Lung microvascular endothelial cell (primary cell): ENCODE measurements at regions not wholly inside any gene's neighbourhood (a gene's known extent, or its start where the extent isn't known, plus 50 kb on each side); places are given as distances from the start of the nearest gene placed in this dataset.

ENCODE experiments used
- DNase-seq, 2 donors: peaks; one replicate each; pipeline versions ENCODE4 v3.0.0 to v3.0.0-alpha.2; 2010; ENCODE audit warnings: low read depth in 2 of 2

DNA sequence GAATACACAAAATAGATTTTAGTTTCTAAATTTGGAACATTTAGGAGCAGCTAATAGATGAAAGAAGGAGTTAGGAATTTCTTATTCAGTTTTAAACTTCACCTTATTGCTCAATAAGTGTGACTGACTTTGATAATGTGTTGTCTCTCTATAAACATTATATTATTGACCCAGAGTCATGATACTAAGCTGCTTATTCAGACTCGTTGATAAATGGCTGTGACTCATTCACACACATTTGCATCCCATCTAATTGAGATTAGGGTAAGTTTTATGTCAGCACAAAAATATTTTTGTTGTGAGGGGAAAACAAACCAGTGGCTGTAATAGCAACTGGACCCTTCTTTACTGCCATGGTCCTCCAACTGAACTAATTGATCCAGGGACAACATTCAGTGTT is 137.6 kb downstream of the GOLIM4 start:
- DNase-seq: no peak

DNA sequence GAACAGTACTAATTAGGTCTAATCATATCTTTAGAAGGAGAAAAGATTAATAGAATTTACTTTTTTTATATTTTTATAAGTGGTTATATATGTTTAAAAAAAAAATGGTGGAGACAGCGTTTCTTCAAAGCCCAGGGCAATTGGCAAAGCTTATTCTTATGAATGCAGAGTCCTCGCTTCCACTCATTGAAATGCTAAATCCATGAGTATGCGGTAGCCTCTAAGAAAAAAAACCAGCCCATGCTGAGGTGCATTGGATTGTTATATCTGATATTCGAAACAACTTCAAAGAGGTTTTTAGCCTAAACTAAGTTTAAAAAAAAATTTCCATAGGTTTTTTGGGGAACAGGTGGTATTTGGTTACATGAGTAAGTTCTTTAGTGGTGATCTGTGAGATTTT is 142.8 kb downstream of the GOLIM4 start:
- no peak for DNase-seq

GRCh38 chr3:167950212-167950611 is 145.5 kb downstream of the GOLIM4 start:
- no peak for DNase-seq

DNA sequence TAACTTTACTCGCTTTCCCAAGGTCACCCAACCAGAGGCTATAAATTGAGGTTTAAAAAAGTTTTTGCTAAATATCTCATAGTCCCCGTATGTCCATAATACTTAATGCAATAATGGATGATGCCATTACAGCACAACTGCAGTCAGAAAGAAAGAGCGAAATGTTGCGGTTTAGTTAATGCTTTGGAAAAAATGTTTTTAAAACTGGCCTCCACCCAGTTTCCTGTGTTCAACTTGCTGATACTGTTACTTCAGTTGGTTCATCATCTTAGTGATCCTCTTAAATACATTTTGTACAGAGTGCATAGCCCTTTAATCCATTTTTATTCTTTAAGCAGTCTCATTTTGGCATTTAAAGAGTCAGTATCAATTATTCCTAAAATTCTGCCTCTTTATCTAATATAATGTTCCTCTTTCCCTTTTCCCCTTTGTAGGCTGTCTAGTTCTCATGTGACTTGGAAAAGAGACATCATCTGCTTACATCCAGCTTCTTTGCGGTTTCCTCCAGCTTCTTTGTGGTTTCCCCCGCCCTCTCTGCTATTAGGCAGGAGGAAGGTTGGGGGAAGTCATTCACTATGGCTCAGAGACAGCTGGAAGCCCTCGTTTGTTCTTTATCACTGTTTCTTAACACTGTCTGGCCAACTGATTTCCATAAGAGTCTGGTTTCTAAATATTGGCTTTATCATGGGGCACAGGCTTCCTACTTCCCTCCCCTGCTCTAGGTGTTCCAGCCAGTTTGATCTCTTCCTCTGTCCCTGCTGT is 154.3 kb downstream of the GOLIM4 start:
- DNase-seq: peak in 1 of 2 donors; percentile 88

GRCh38 chr3:167940241-167940640 is 155.5 kb downstream of the GOLIM4 start:
- DNase-seq: no peak

DNA sequence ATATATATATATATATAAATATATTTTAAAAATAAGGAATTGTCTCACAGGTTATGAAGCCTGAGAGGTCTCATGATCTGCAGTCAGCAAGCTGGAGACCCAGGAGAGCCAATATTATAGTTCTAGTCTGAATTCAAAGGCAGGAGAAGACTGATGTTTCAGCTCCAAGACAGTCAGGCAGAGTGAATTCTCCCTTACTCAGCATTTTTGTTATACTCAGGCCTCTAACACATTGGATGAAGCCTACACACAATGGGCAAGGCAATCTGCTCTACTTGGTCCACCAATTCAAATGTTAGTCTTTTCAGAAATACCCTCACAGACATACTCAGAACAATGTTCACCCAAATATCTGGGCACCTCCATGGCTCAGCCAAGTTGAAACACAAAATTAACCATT is 157.2 kb downstream of the GOLIM4 start:
- no peak for DNase-seq

GRCh38 chr3:167936019-167936418 is 159.7 kb downstream of the GOLIM4 start:
- no peak for DNase-seq

DNA sequence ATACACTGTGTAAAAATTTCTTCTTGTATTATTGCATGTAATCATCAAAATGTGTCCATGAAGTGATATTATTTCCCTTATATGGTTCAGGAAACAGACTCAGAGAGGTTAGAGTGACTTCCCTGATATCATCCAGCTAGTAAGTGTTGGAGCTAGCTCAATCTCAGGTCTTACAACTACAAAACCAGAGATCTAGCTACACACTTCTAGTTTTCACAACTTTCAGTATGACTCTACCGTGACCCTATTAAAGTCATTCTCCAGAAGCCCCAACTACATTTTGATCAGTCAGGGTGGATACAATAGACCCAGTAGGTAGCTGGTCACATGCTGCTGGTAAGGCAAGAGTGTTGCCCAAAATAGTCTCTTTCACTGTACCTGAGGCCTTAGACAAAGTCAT is 165.3 kb downstream of the GOLIM4 start:
- no peak for DNase-seq

- DNase-seq: no peak
These were observed 165.8 kb downstream of the GOLIM4 start for GRCh38 chr3:167929968-167930367.

GRCh38 chr3:167928381-167928780 is 167.3 kb downstream of the GOLIM4 start:
- no peak for DNase-seq

- DNase-seq: no peak
These were observed 175.0 kb downstream of the GOLIM4 start for GRCh38 chr3:167920747-167921146.

GRCh38 chr3:167919590-167919989 is 176.1 kb downstream of the GOLIM4 start:
- DNase-seq: no peak

DNA sequence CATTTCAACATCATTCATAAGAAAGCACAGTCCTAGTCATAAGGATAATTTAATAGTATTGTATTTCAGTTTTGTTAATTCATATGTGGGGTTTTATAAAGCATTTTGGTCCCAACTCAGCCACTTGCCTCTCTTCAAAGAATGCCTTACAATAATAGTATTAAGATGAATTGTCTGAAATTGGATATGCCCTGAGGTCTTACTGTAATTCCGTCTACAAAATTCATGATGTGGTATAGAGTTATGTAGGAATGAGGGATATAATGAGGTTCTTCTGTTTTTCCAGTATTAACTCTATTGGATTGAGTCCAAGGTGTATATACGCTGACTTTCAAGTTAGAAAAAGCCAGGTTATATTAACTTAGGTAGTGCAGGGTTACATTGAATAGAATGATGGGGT is 177.0 kb downstream of the GOLIM4 start:
- no peak for DNase-seq

GRCh38 chr3:167918008-167918596 is 177.6 kb downstream of the GOLIM4 start:
- DNase-seq: no peak

GRCh38 chr3:167913219-167913835 is 177.8 kb downstream of the SERPINI1 start:
- no peak for DNase-seq

GRCh38 chr3:167909952-167910351 is 174.4 kb downstream of the SERPINI1 start:
- DNase-seq: no peak

DNA sequence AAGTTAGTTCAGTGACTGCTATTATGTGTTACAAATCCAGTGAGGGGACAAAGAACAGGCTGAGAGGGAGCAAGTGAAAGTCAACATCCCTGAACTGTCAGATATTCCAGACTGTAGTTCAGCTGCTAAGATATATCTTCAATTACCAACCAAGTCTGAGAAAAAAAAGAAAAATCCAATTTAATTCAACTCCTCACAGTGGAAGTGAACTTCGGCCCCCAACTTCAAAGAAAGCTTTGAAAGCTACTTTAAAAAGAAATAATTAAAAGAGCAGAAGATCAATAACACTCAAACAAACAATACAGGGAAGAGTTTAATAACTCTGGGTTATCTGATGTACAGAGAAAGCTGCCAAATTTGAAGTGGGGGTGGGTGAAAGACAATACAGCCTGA is 174.0 kb downstream of the SERPINI1 start:
- DNase-seq: no peak

- DNase-seq: no peak
These were observed 173.4 kb downstream of the SERPINI1 start for GRCh38 chr3:167908746-167909503.

DNA sequence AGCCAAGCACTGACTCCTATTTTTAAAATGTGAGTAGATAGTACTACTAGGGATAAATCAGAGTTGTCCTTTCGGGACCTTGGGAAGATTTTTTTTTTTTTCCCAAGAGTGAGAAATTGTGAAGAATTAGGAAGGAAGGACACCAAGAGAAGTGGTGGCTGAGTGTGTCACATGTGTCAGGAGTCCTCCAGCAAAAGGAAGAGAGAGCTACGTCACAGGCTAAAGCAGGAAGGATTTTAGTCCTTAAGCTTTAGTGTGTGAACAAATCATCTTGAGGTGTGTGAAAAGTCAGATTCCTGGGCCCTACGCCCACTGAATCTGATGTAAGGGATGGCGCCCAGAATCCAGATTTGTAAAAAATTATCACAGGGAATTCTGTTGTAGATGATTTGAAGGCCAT is 172.7 kb downstream of the SERPINI1 start:
- no peak for DNase-seq

- DNase-seq: no peak
These were observed 165.6 kb downstream of the SERPINI1 start for GRCh38 chr3:167901138-167901537.

DNA sequence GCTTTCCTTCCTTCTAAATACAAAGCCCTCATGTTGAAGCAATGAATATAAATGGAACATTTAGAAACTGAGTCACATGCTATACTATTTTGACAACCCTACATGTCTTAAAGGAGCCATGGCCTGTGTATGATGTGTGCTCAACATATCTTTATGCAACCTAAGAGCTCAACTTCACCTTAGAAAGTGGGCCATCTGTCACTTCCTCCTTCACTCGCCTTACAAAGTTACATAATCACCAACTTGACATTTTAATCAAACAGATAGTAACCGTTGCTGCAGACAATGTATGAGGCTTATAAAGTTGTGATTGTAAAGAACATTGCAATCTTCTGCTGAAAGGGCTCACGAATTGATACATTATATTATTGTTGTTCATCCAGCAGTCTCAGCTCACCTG is 163.6 kb downstream of the SERPINI1 start:
- DNase-seq: no peak

GRCh38 chr3:167898091-167898490 is 162.6 kb downstream of the SERPINI1 start:
- DNase-seq: no peak
